ENCODE measurements at regions not wholly inside any gene's neighbourhood (a gene's known extent, or its start where the extent isn't known, plus 50 kb on each side); places are given as distances from the start of the nearest gene placed in this dataset.
A peak's percentile ranks its signal among the peaks of the same experiment; 100 is the strongest.

DNA sequence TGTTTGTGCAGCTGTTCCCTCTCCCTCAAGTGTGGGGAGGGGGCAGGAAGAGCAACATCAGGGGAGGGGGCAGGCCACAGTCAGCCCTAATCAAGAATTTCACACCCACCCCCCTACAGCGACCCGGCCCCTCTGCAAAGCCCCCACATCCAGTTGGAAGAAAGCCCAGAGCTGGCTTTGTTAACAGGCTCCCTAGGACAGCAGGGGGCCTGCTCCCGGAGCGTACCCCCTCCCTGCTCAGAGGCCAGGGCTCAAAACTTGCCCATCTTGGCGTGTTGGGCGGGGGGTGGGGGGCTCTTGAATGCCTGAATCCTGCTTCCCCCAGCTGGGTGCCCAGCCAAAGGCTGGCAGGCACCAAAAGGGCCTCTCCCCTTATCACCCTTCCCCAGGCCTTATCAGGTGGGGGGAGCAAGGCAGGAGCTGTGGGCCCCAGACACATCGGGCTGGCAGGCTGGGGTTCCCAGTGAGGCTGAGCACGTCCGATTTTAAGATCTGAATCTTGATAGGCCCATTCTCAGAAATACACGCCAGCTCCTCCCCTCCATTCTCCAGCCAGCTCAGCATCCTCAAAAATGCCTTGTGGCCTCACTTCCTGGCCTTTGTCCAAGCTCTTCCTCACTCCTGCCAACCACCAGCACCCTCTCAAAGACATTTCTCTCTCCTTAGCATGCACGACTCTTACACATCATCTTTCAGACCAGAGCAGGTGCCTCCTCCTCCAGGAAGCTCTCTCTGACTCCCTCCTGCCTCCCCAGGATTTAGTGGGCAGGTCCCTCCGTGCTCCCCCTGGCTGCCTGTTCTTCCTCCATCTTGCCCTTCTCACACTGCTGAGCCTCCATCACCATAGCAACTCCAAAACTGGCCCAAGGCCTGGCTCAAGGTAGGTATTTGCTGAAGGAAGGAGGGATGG is 384.8 kb downstream of the MN1 start:
- H4K20me1 ChIP-seq (ENCODE audit: control insufficient read depth, insufficient read depth, insufficient read length), result no peaks in the 10 kb centered on the region
- no peaks in the 10 kb centered on the region for H3K23me2 ChIP-seq (ENCODE audit: insufficient read length, low read depth, low read length, poor library complexity, severe bottlenecking)
- no peaks in the 10 kb centered on the region for H3K27me3 ChIP-seq (ENCODE audit: insufficient read depth, low read length)
- Mint-ChIP-seq H3K4me3 (peak overlapping the region in 1 of 2 experiments; percentile 5; a peak in 4 of 5 replicates), H3K27ac (peak overlapping the region; percentile 63 to 83 (median 81)), H3K4me1 (peaks cover 42 to 60% of the 10 kb centered on the region in 2 experiments), H3K36me3 (ENCODE audit: insufficient read depth in 1 of 3, low read depth in 3 of 3) (no peaks in the 10 kb centered on the region), H3K9me3 (no peaks in the 10 kb centered on the region), H3K27me3 (ENCODE audit: low read depth) (peaks cover 2% of the 10 kb centered on the region)
- no peak overlapping the region for H3K23ac ChIP-seq (ENCODE audit: insufficient read length, low read depth, low read length)
- peak overlapping the region; percentile 76 for H3K18ac ChIP-seq (ENCODE audit: insufficient read length, low read depth, low read length)
- H4K8ac ChIP-seq (replicated peaks; ENCODE audit: insufficient read length, low read depth, low read length), result no peak overlapping the region
- peak overlapping the region; percentile 65 for H2AFZ ChIP-seq (ENCODE audit: low read length)
- DNase-seq, result peak; percentile 78
- no peak overlapping the region for H2AK5ac ChIP-seq (ENCODE audit: insufficient read length, low read length)
- TF ChIP-seq, protein P1, sequence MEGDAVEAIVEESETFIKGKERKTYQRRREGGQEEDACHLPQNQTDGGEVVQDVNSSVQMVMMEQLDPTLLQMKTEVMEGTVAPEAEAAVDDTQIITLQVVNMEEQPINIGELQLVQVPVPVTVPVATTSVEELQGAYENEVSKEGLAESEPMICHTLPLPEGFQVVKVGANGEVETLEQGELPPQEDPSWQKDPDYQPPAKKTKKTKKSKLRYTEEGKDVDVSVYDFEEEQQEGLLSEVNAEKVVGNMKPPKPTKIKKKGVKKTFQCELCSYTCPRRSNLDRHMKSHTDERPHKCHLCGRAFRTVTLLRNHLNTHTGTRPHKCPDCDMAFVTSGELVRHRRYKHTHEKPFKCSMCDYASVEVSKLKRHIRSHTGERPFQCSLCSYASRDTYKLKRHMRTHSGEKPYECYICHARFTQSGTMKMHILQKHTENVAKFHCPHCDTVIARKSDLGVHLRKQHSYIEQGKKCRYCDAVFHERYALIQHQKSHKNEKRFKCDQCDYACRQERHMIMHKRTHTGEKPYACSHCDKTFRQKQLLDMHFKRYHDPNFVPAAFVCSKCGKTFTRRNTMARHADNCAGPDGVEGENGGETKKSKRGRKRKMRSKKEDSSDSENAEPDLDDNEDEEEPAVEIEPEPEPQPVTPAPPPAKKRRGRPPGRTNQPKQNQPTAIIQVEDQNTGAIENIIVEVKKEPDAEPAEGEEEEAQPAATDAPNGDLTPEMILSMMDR (conservative IDR thresholded peaks at IDR 0.05), result peak; percentile 22; the same call in 1 of the 3 replicates
- WGBS (ENCODE audit: extremely low coverage, insufficient read length, low lambda C conversion rate), result no CpG with 5 or more reads among the region's 12 CpGs
- H3K79me2 ChIP-seq (ENCODE audit: insufficient read depth, low read length), result no peaks in the 10 kb centered on the region
- no peak overlapping the region for H2BK12ac ChIP-seq (ENCODE audit: insufficient read length, low read depth, low read length)
- no peak overlapping the region for H3K14ac ChIP-seq (ENCODE audit: insufficient read depth, low read length)
- H2BK120ac ChIP-seq (ENCODE audit: low read depth, low read length, poor library complexity, severe bottlenecking), result no peak overlapping the region
- no peak overlapping the region for H3K4me2 ChIP-seq (ENCODE audit: insufficient read depth, insufficient read length, low read length)
- H3K4ac ChIP-seq (ENCODE audit: low read depth, low read length), result no peak overlapping the region
- H3K4me1 ChIP-seq (ENCODE audit: insufficient read depth, low read length), result peaks cover 9% of the 10 kb centered on the region; the same call in 1 of the 2 replicates
- H4K5ac ChIP-seq (ENCODE audit: insufficient read length, low read depth, low read length), result no peak overlapping the region
- H3K9me3 ChIP-seq (ENCODE audit: control insufficient read depth, low read depth, low read length), result no peaks in the 10 kb centered on the region
- no peak overlapping the region for H3T11ph ChIP-seq (ENCODE audit: low read length)
- H2BK5ac ChIP-seq (ENCODE audit: insufficient read length, low read length), result no peak overlapping the region
- H3K56ac ChIP-seq (ENCODE audit: insufficient read length, low read depth, low read length), result no peak overlapping the region
- H2BK20ac ChIP-seq (ENCODE audit: low read depth, low read length, poor library complexity, severe bottlenecking), result no peak overlapping the region
- H4K91ac ChIP-seq (ENCODE audit: insufficient read length, low read depth, low read length), result no peak overlapping the region
- H3K27ac ChIP-seq (ENCODE audit: insufficient read length, low read depth, low read length), result no peak overlapping the region
- no peak overlapping the region for H2BK15ac ChIP-seq (ENCODE audit: low read depth, low read length)
- no peak overlapping the region for H3K9ac ChIP-seq (ENCODE audit: extremely low read depth, insufficient read length, low read length)
- no peaks in the 10 kb centered on the region for H3K79me1 ChIP-seq (ENCODE audit: insufficient read depth, low read depth, low read length, poor library complexity, severe bottlenecking)
